ENCODE measurements at regions not wholly inside any gene's neighbourhood (a gene's known extent, or its start where the extent isn't known, plus 50 kb on each side); places are given as distances from the start of the nearest gene placed in this dataset.

DNA sequence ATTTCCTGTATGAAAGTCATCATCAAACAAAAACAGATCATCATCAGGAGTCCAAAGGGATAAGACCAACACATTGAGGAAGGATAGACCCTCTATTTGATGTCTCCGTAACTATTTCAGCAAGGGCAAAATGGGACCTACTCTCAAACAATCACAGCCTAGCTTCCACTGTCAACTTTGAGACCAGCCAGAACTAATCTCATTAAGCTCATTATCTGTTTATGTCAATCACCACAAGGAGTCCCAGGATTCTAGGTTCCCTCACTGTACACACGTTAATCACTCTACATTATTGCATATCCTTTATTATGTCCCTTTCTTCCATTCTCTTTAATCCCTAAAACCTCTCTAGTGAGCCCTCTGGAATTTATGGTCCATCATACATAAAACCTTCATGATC lies 370.3 kb upstream of the LINC00305 start:
- H3K36me3 ChIP-seq, result no peaks in the 10 kb centered on the region
- no peak overlapping the region for H3K4me3 ChIP-seq
- H3K27me3 ChIP-seq, result no peaks in the 10 kb centered on the region
- TF ChIP-seq, protein P1, sequence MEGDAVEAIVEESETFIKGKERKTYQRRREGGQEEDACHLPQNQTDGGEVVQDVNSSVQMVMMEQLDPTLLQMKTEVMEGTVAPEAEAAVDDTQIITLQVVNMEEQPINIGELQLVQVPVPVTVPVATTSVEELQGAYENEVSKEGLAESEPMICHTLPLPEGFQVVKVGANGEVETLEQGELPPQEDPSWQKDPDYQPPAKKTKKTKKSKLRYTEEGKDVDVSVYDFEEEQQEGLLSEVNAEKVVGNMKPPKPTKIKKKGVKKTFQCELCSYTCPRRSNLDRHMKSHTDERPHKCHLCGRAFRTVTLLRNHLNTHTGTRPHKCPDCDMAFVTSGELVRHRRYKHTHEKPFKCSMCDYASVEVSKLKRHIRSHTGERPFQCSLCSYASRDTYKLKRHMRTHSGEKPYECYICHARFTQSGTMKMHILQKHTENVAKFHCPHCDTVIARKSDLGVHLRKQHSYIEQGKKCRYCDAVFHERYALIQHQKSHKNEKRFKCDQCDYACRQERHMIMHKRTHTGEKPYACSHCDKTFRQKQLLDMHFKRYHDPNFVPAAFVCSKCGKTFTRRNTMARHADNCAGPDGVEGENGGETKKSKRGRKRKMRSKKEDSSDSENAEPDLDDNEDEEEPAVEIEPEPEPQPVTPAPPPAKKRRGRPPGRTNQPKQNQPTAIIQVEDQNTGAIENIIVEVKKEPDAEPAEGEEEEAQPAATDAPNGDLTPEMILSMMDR (IDR thresholded peaks at IDR 0.05), result no peak
- H3K4me1 ChIP-seq, result no peaks in the 10 kb centered on the region
- H3K27ac ChIP-seq, result no peak overlapping the region
- H3K9me3 ChIP-seq, result no peaks in the 10 kb centered on the region
- no peak for DNase-seq (ENCODE audit: low spot score)

DNA sequence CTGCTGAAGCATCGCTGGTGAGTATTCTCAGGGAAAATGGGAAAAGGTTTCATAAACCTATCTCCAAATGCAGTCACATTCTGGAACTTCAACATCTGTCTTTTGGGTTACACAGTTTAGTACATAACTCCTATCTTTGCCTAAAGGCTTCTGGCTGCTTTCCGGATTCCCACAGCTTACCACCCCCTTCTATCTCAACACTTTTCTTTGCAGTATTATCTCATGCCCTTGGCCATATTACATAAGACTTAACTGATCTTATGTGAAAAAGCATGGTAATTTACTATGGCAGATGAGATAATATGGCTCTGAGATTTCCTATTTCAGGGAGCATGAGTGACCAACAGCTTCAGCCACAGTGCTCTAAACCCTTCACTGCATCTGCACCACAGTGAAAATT lies 369.3 kb upstream of the LINC00305 start:
- Histone ChIP-seq H3K4me1 (no peaks in the 10 kb centered on the region), H3K27ac (no peak overlapping the region), H3K9me3 (no peaks in the 10 kb centered on the region), H3K27me3 (no peaks in the 10 kb centered on the region), H3K36me3 (no peaks in the 10 kb centered on the region), H3K4me3 (no peak overlapping the region)
- TF ChIP-seq, protein P1 (IDR thresholded peaks at IDR 0.05), result no peak
- DNase-seq (ENCODE audit: low spot score), result no peak

DNA sequence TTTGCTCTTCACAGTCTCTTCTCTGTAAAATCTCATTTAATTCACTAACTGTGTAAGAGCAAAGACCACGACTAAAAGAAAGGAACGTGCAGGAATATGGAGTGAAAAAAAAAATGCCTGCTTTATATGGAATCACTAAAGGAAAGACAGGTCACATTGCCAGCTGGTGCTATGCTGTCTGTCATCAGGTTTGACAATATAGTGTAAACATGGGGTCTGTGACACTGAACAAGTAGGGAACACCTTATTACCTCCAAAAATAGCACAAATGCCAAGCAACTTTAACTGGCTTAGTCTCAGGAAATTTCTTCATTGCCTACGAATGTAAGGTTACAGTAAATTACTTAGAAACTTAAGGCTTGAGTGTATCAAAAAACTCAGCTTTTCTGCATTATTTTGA lies 364.5 kb upstream of the LINC00305 start:
- H3K9me3 ChIP-seq, result no peaks in the 10 kb centered on the region
- H3K27ac ChIP-seq, result no peak overlapping the region
- no peaks in the 10 kb centered on the region for H3K36me3 ChIP-seq
- no peak overlapping the region for H3K4me3 ChIP-seq
- no peaks in the 10 kb centered on the region for H3K27me3 ChIP-seq
- TF ChIP-seq, protein P1 (IDR thresholded peaks at IDR 0.05), result no peak
- DNase-seq (ENCODE audit: low spot score), result no peak
- H3K4me1 ChIP-seq, result no peaks in the 10 kb centered on the region

DNA sequence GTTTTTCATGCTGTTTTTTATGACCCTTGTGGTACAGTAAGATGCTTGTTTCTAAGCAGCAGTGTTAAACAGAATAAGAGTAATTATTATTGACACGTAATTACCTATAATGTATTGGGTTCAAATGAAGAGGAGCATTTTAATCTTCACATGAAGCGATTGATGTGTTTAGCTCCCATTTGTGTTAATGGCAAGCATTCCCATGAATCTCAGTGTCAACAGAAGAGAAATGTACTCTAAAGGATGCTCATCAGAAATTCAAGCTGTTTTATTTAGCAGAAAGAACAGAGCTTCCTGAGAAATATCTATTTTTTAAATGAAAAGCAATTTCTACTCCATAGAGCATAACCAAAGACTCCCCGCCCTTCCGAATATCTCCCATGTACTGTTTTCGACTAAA lies 341.3 kb upstream of the LINC00305 start:
- DNase-seq (ENCODE audit: low spot score), result no peak
- H3K27me3 ChIP-seq, result no peaks in the 10 kb centered on the region
- no peaks in the 10 kb centered on the region for H3K4me1 ChIP-seq
- TF ChIP-seq, protein P1 (IDR thresholded peaks at IDR 0.05), result no peak
- no peaks in the 10 kb centered on the region for H3K36me3 ChIP-seq
- no peak overlapping the region for H3K27ac ChIP-seq
- H3K9me3 ChIP-seq, result no peaks in the 10 kb centered on the region
- no peak overlapping the region for H3K4me3 ChIP-seq

DNA sequence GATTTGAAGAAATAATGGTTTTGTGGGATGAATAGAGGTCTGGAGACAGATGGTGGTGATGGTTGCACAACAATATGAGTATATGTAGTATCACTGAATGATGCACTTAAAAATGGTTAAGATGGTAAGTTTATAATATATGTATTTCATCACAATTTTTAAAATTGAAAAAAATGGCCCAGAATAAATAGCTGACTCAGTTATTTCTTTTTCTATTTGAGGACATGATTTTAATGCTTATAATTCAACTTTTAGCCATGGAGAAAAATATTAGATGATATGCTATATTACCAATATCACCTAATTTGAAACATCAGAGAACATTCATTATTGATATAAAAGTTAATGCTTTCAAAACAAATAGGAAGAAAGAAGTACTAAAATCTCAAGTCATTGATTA lies 339.8 kb upstream of the LINC00305 start:
- TF ChIP-seq, protein P1 (IDR thresholded peaks at IDR 0.05), result no peak
- no peak for DNase-seq (ENCODE audit: low spot score)
- H3K4me1 ChIP-seq, result no peaks in the 10 kb centered on the region
- H3K9me3 ChIP-seq, result no peaks in the 10 kb centered on the region
- no peak overlapping the region for H3K4me3 ChIP-seq
- no peaks in the 10 kb centered on the region for H3K36me3 ChIP-seq
- H3K27me3 ChIP-seq, result no peaks in the 10 kb centered on the region
- no peak overlapping the region for H3K27ac ChIP-seq

DNA sequence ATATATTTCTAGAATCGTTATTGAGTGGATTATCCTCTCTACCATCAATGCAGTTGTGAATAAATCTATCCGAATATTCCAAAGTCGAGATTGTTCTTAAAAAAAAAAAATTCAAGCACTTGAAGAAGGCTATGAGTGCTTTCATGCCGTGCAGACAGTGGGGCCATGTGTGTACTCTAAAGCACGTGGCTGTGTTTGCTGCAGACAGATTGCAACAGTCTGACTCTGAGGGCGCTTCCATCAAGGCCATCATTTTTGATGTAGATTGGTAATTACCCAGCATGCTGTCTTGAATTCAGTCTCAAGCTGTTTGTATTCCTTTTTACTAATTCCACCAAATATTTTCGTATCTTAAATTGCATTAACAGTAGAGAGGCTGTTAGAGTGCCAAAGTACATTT lies 325.9 kb upstream of the LINC00305 start:
- H3K27ac ChIP-seq, result no peak overlapping the region

More for the DNA sequence above, 325.9 kb upstream of the LINC00305 start:
- H3K36me3 ChIP-seq, result no peaks in the 10 kb centered on the region
- H3K27me3 ChIP-seq, result no peaks in the 10 kb centered on the region
- TF ChIP-seq, protein P1 (IDR thresholded peaks at IDR 0.05), result no peak
- no peak for DNase-seq (ENCODE audit: low spot score)
- no peak overlapping the region for H3K4me3 ChIP-seq
- no peaks in the 10 kb centered on the region for H3K9me3 ChIP-seq
- no peaks in the 10 kb centered on the region for H3K4me1 ChIP-seq

Measured in right atrium auricular region (tissue), 2 donors.